Testis (tissue), 2 donors: ENCODE measurements at regions not wholly inside any gene's neighbourhood (a gene's known extent, or its start where the extent isn't known, plus 50 kb on each side); places are given as distances from the start of the nearest gene placed in this dataset.

Experiments
- DNase-seq: peaks from one replicate; pipeline ENCODE4 v3.0.0-alpha.2; 2019
- H3K27ac ChIP-seq, 2 donors: fragments of 200-600 bp; sonication (generic); one replicate each; pipeline ENCODE4 v1.5.1; 2019
- H3K27me3 ChIP-seq: fragments of 200-600 bp; sonication (generic); one replicate; pipeline ENCODE4 v1.5.1; 2019
- H3K36me3 ChIP-seq: fragments of 200-600 bp; sonication (generic); one replicate; pipeline ENCODE4 v1.5.1; 2017; ENCODE audit warnings: low read depth; ENCODE audit errors: missing control alignments
- H3K4me1 ChIP-seq: fragments of 200-600 bp; sonication (generic); one replicate; pipeline ENCODE4 v1.5.1; 2019
- H3K4me3 ChIP-seq, 2 donors: fragments of 200-600 bp; sonication (generic); one replicate each; pipeline ENCODE4 v1.5.1; 2017 to 2019
- H3K9me3 ChIP-seq: fragments of 200-600 bp; sonication (generic); one replicate; pipeline ENCODE4 v1.5.1; 2017
- POLR2A ChIP-seq: fragments of 450-650 bp; IDR thresholded peaks from one replicate; pipeline ENCODE4 v1.6.1; 2017; ENCODE audit warnings: antibody characterized with exemption, mild to moderate bottlenecking, moderate library complexity
- WGBS, 2 donors: methylation state at CpG; one replicate each; pipeline ENCODE4 v1.1.5; 2018; 5-methylcytosine and 5-hydroxymethylcytosine counted together
- intact Hi-C: fragments of 100-400 bp; cut with DNase I; formaldehyde crosslinking; loops from one replicate; pipeline ENCODE4 v1.15.1; 2023; ENCODE audit warnings: low total_unique reads
- TF ChIP-seq, protein P1 (sequence below), 3 experiments: fragments of 450-650 bp in 2 of 3; fragments of 200-600 bp in 1 of 3; sonication (generic) in 1 of 3; IDR thresholded peaks; one replicate each; pipeline ENCODE4 v1.5.1; 2016 to 2019; ENCODE audit warnings: antibody characterized with exemption in 3 of 3, mild to moderate bottlenecking in 2 of 3, moderate library complexity in 1 of 3

- 78 to 89% methylated on average over 3 of the region's 3 CpGs for WGBS, 2 donors
- Histone ChIP-seq H3K4me1 (no peaks in the 10 kb centered on the region), H3K9me3 (no peaks in the 10 kb centered on the region), H3K4me3 (no peak overlapping the region), H3K36me3 (no peaks in the 10 kb centered on the region), H3K27ac (no peak overlapping the region), H3K27me3 (no peaks in the 10 kb centered on the region)
- intact Hi-C loops, result no loop called here
- TF ChIP-seq, protein P1, sequence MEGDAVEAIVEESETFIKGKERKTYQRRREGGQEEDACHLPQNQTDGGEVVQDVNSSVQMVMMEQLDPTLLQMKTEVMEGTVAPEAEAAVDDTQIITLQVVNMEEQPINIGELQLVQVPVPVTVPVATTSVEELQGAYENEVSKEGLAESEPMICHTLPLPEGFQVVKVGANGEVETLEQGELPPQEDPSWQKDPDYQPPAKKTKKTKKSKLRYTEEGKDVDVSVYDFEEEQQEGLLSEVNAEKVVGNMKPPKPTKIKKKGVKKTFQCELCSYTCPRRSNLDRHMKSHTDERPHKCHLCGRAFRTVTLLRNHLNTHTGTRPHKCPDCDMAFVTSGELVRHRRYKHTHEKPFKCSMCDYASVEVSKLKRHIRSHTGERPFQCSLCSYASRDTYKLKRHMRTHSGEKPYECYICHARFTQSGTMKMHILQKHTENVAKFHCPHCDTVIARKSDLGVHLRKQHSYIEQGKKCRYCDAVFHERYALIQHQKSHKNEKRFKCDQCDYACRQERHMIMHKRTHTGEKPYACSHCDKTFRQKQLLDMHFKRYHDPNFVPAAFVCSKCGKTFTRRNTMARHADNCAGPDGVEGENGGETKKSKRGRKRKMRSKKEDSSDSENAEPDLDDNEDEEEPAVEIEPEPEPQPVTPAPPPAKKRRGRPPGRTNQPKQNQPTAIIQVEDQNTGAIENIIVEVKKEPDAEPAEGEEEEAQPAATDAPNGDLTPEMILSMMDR (IDR thresholded peaks at IDR 0.05), result no peak
- DNase-seq, result no peak
Measured at GRCh38 chr2:220510668-220511067, 883.2 kb downstream of the SLC4A3 start.

- DNase-seq, result no peak
- Histone ChIP-seq H3K4me1 (no peaks in the 10 kb centered on the region), H3K9me3 (no peaks in the 10 kb centered on the region), H3K27me3 (no peaks in the 10 kb centered on the region), H3K27ac (no peak overlapping the region), H3K36me3 (no peaks in the 10 kb centered on the region), H3K4me3 (no peak overlapping the region)
- intact Hi-C loops, result no loop called here
- no peak for TF ChIP-seq POLR2A
- TF ChIP-seq, protein P1 (IDR thresholded peaks at IDR 0.05), result no peak
- WGBS, 2 donors, result 68% methylated on average over 2 of the region's 2 CpGs
Measured at GRCh38 chr2:220512419-220512818, 885.0 kb downstream of the SLC4A3 start.

GRCh38 chr2:220513573-220514288 is 886.3 kb downstream of the SLC4A3 start:
- WGBS, 2 donors, result 57% methylated on average over 2 of the region's 2 CpGs
- Histone ChIP-seq H3K9me3 (no peaks in the 10 kb centered on the region), H3K27me3 (no peaks in the 10 kb centered on the region), H3K27ac (no peak overlapping the region), H3K4me3 (no peak overlapping the region), H3K4me1 (no peaks in the 10 kb centered on the region), H3K36me3 (no peaks in the 10 kb centered on the region)
- no peak for DNase-seq
- no peak for TF ChIP-seq POLR2A
- TF ChIP-seq, protein P1 (IDR thresholded peaks at IDR 0.05), result no peak
- intact Hi-C loops, result no loop called here

GRCh38 chr2:220521551-220521950 is 894.1 kb downstream of the SLC4A3 start:
- intact Hi-C loops, result no loop called here
- Histone ChIP-seq H3K9me3 (no peaks in the 10 kb centered on the region), H3K27me3 (no peaks in the 10 kb centered on the region), H3K4me3 (no peak overlapping the region), H3K36me3 (no peaks in the 10 kb centered on the region), H3K27ac (no peak overlapping the region), H3K4me1 (no peaks in the 10 kb centered on the region)
- DNase-seq, result no peak
- WGBS, 2 donors, result 79 to 83% methylated on average over 5 of the region's 5 CpGs
- TF ChIP-seq POLR2A, result no peak
- TF ChIP-seq, protein P1 (IDR thresholded peaks at IDR 0.05), result no peak

- DNase-seq, result no peak
- H3K36me3 ChIP-seq, result no peaks in the 10 kb centered on the region
- intact Hi-C loops, result no loop called here
- H3K9me3 ChIP-seq, result no peaks in the 10 kb centered on the region
- TF ChIP-seq, protein P1 (IDR thresholded peaks at IDR 0.05), result no peak
- no peak for TF ChIP-seq POLR2A
- H3K4me1 ChIP-seq, result no peaks in the 10 kb centered on the region
- H3K27me3 ChIP-seq, result no peaks in the 10 kb centered on the region
- H3K27ac ChIP-seq, result no peak overlapping the region
- H3K4me3 ChIP-seq, result no peak overlapping the region
- 88 to 92% methylated on average over 3 of the region's 3 CpGs for WGBS, 2 donors
Measured at GRCh38 chr2:220528180-220528675, 900.8 kb downstream of the SLC4A3 start.
